OCI-LY7 (cell line): ENCODE measurements at regions not wholly inside any gene's neighbourhood (a gene's known extent, or its start where the extent isn't known, plus 50 kb on each side); places are given as distances from the start of the nearest gene placed in this dataset.
A peak's percentile ranks its signal among the peaks of the same experiment; 100 is the strongest.

Experiments
- BruUV-seq: library from RNA; stranded (reverse); fragments of 400-500 nt; replicated peaks from 2 replicates; lab custom pipeline; 2021; lab: Mats Ljungman, UMichigan
- CTCF ChIA-PET: fragments of 300-600 bp; sonication (Branson Sonifier 250); formaldehyde crosslinking; loops from one replicate; lab custom pipeline; 2022; ENCODE audit warnings: antibody characterized with exemption; ENCODE audit not compliant: unreplicated experiment; lab: Charles Lee
- POLR2A ChIA-PET: fragments of 300-600 bp; sonication (Branson Sonifier 250); formaldehyde crosslinking; loops from one replicate; lab custom pipeline; 2022; ENCODE audit warnings: antibody characterized with exemption; lab: Charles Lee
- DNase-seq: peaks from one replicate; pipeline ENCODE4 v3.0.0-alpha.2; 2015; ENCODE audit warnings: low spot score
- H2AFZ ChIP-seq: fragments of 200-600 bp; sonication (generic), shearing (Covaris generic); 2 replicates; pipeline ENCODE4 v1.6.1; 2014; ENCODE audit warnings: mild to moderate bottlenecking, antibody characterized with exemption, low read length, moderate library complexity
- H3K27ac ChIP-seq: fragments of 200-600 bp; sonication (generic); 2 replicates; pipeline ENCODE4 v1.5.1; 2014; ENCODE audit warnings: mixed run types, low read depth, mild to moderate bottlenecking, moderate library complexity, low read length, inconsistent platforms; ENCODE audit not compliant: poor library complexity, severe bottlenecking
- H3K36me3 ChIP-seq: fragments of 200-600 bp; sonication (generic); 2 replicates; pipeline ENCODE4 v1.6.1; 2014; ENCODE audit warnings: mild to moderate bottlenecking, antibody characterized with exemption, low read length, moderate library complexity, mixed read lengths; ENCODE audit not compliant: insufficient read depth
- H3K4me1 ChIP-seq: fragments of 200-600 bp; sonication (generic); 2 replicates; pipeline ENCODE4 v1.5.1; 2014; ENCODE audit warnings: mild to moderate bottlenecking, low read length; ENCODE audit not compliant: insufficient read depth, poor library complexity, severe bottlenecking
- H3K4me2 ChIP-seq: fragments of 200-600 bp; sonication (generic); 2 replicates; pipeline ENCODE4 v1.6.1; 2014; ENCODE audit warnings: mild to moderate bottlenecking, low read length
- H3K4me3 ChIP-seq: fragments of 200-600 bp; sonication (generic); 2 replicates; pipeline ENCODE4 v1.5.1; 2014; ENCODE audit warnings: mild to moderate bottlenecking, low read depth, low read length; ENCODE audit not compliant: poor library complexity, severe bottlenecking
- H3K79me2 ChIP-seq: fragments of 200-600 bp; sonication (generic); 2 replicates; pipeline ENCODE4 v1.6.1; 2016; ENCODE audit warnings: low read depth, mild to moderate bottlenecking, low read length, moderate library complexity, mixed read lengths; ENCODE audit not compliant: insufficient read depth
- H3K9me2 ChIP-seq: fragments of 200-600 bp; sonication (generic); 2 replicates; pipeline ENCODE4 v1.6.1; 2016; ENCODE audit warnings: mild to moderate bottlenecking, low read length, mixed read lengths; ENCODE audit not compliant: insufficient read depth
- H3K9me3 ChIP-seq: fragments of 200-600 bp; sonication (generic); 2 replicates; pipeline ENCODE4 v1.6.1; 2014; ENCODE audit warnings: mild to moderate bottlenecking, mixed run types, low read length, mixed read lengths
- H4K20me1 ChIP-seq: fragments of 200-600 bp; sonication (generic); 2 replicates; pipeline ENCODE4 v1.6.1; 2014; ENCODE audit warnings: mild to moderate bottlenecking, antibody characterized with exemption, low read length, moderate library complexity, mixed read lengths; ENCODE audit not compliant: insufficient read depth
- EZH2phosphoT487 ChIP-seq: fragments of 200-600 bp; sonication (generic); IDR thresholded peaks from 2 replicates; pipeline ENCODE4 v1.6.1; 2018; ENCODE audit warnings: low read depth, borderline replicate concordance, mild to moderate bottlenecking, mixed run types, antibody characterized with exemption, low read length, moderate library complexity, mixed read lengths
- intact Hi-C: fragments of 100-400 bp; cut with micrococcal nuclease; formaldehyde crosslinking; loops from one replicate; pipeline ENCODE4 v1.10.0; 2022; ENCODE audit not compliant: unreplicated experiment
- TF ChIP-seq, protein P1 (sequence below): fragments of 200-600 bp; sonication (generic); conservative IDR thresholded peaks from 2 replicates; pipeline ENCODE4 v1.5.1; 2014; ENCODE audit warnings: mild to moderate bottlenecking, antibody characterized with exemption, low read length, moderate library complexity, mixed read lengths

DNA sequence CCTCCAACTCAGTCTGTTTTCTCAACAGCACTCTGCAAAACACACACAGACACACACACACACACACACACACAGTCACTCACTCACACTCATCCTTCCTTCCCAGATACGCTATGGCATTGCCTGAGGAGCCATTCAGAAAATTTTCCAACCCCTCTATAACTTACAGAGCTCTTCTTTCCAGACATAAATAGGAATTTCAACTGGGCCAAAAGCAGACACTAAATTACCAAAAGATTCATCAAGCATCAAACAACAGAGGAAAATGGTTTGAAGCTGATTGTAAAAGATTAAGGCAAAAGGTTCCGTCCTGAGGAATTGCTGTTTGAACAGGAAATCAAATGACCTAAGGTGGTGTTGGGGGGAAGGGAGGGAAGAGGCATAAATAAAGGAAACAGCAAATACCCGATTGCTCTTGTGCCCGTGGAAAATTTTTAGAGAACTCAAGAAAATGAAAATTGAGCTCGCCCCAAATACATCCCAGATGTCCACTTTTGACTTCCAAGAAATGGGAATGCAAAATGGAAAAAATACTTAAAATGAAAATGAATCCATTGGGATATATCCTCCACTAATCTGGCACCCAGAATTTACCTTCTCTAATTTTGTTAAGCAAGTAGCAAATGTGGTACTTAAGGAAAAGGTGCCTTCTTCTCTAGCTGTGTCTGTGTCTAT, 183.6 kb downstream of the QDPR start:
- CTCF ChIA-PET, result interaction anchor here (0.9 to 1.0 kb wide), 3 partner anchors 9 to 120 kb away, joined by 3 to 6 read pairs (median 3); no protein-coding TSS in a partner anchor
- intact Hi-C loops, result loop anchor here (5.0 kb wide), 2 partner anchors 119 to 531 kb away; no protein-coding TSS in a partner anchor
- Histone ChIP-seq H3K4me1 (peaks cover 67% of the 10 kb centered on the region), H3K36me3 (no peaks in the 10 kb centered on the region), H3K9me2 (no peaks in the 10 kb centered on the region), H3K27ac (peak overlapping the region; percentile 78), H3K9me3 (no peaks in the 10 kb centered on the region; the same call in 1 of the 2 replicates), H3K4me3 (peak overlapping the region; percentile 46), H4K20me1 (no peaks in the 10 kb centered on the region), H3K79me2 (no peaks in the 10 kb centered on the region), H3K4me2 (peak overlapping the region; percentile 77), H2AFZ (peak overlapping the region; percentile 94)
- POLR2A ChIA-PET, result interaction anchor here (0.6 to 2.2 kb wide), 13 partner anchors 9 to 221 kb away, joined by 3 to 20 read pairs (median 3); no protein-coding TSS in a partner anchor
- DNase-seq, result peak; percentile 21
- BruUV-seq, result no TSS peak
- no peak for TF ChIP-seq EZH2phosphoT487
- TF ChIP-seq, protein P1, sequence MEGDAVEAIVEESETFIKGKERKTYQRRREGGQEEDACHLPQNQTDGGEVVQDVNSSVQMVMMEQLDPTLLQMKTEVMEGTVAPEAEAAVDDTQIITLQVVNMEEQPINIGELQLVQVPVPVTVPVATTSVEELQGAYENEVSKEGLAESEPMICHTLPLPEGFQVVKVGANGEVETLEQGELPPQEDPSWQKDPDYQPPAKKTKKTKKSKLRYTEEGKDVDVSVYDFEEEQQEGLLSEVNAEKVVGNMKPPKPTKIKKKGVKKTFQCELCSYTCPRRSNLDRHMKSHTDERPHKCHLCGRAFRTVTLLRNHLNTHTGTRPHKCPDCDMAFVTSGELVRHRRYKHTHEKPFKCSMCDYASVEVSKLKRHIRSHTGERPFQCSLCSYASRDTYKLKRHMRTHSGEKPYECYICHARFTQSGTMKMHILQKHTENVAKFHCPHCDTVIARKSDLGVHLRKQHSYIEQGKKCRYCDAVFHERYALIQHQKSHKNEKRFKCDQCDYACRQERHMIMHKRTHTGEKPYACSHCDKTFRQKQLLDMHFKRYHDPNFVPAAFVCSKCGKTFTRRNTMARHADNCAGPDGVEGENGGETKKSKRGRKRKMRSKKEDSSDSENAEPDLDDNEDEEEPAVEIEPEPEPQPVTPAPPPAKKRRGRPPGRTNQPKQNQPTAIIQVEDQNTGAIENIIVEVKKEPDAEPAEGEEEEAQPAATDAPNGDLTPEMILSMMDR, result no peak

DNA sequence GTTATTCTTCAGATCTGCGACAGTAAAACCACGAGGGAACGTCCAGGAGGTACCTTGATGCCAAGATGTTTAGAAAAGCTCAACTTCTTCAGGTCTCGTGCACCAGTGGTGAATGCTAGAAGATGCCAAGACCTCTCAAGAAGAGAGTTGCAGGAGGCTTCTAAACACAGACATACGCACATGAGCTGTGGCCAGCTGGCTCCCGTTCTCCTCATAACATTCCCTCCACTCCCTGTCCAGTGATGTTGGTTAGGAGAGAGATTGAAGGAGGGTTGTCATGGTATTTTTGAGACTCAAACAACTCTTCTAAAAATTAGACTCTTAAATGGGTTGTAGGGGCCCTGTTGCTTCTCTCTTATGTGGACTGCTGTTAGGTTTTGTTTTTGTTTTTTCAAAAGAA, 184.3 kb downstream of the QDPR start:
- peak overlapping the region; percentile 94 for H2AFZ ChIP-seq
- H3K4me3 ChIP-seq, result no peak overlapping the region
- H3K4me1 ChIP-seq, result peaks cover 60% of the 10 kb centered on the region
- TF ChIP-seq, protein P1, result no peak
- TF ChIP-seq EZH2phosphoT487, result no peak
- ChIA-PET CTCF (no interaction called here), POLR2A (interaction anchor here (0.6 to 2.2 kb wide), 6 partner anchors 9 to 155 kb away, joined by 3 to 20 read pairs (median 8); no protein-coding TSS in a partner anchor)
- intact Hi-C loops, result loop anchor here (5.0 kb wide), 2 partner anchors 120 to 530 kb away; no protein-coding TSS in a partner anchor
- peak overlapping the region; percentile 77 for H3K4me2 ChIP-seq
- H3K36me3 ChIP-seq, result no peaks in the 10 kb centered on the region
- no peak overlapping the region for H3K27ac ChIP-seq
- BruUV-seq, result no TSS peak
- H3K79me2 ChIP-seq, result no peaks in the 10 kb centered on the region
- no peaks in the 10 kb centered on the region; the same call in 1 of the 2 replicates for H3K9me3 ChIP-seq
- no peaks in the 10 kb centered on the region for H3K9me2 ChIP-seq
- no peak for DNase-seq
- H4K20me1 ChIP-seq, result no peaks in the 10 kb centered on the region

- BruUV-seq, result no TSS peak
- no peak overlapping the region for H3K27ac ChIP-seq
- no peak for DNase-seq
- TF ChIP-seq, protein P1, result no peak
- TF ChIP-seq EZH2phosphoT487, result no peak
- no peaks in the 10 kb centered on the region for H3K9me2 ChIP-seq
- no peak overlapping the region for H2AFZ ChIP-seq
- H3K4me2 ChIP-seq, result no peak overlapping the region
- CTCF ChIA-PET, result no interaction called here
- intact Hi-C loops, result loop anchor here (5.0 kb wide), 2 partner anchors 121 to 529 kb away; no protein-coding TSS in a partner anchor
- H4K20me1 ChIP-seq, result no peaks in the 10 kb centered on the region
- H3K4me1 ChIP-seq, result peaks cover 52% of the 10 kb centered on the region
- H3K4me3 ChIP-seq, result no peak overlapping the region
- POLR2A ChIA-PET, result no interaction called here
- H3K79me2 ChIP-seq, result no peaks in the 10 kb centered on the region
- H3K36me3 ChIP-seq, result no peaks in the 10 kb centered on the region
- no peaks in the 10 kb centered on the region; the same call in 1 of the 2 replicates for H3K9me3 ChIP-seq
Observed at GRCh38 chr4:17326756-17327155, 185.1 kb downstream of the QDPR start.
